ENCODE measurements at regions not wholly inside any gene's neighbourhood (a gene's known extent, or its start where the extent isn't known, plus 50 kb on each side); places are given as distances from the start of the nearest gene placed in this dataset.

DNA sequence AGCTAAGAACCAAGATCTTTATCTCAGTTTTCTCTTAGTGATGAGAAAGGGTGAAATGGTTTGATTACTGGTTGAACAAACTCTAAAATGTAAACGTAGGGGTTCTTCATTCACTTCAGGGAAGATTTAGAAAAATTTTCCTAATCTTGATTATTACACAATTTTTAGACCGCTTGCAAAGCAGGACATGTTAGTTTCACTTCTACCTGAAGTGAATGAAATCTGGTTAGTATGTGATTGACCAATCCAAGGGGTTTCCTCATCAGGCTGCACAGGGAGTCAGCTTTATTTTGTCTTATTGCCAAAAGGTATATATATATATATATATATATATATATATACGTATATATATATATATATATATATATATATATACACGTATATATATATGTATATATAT is 740.4 kb downstream of the TUSC7 start:
- TF ChIP-seq, protein P1, sequence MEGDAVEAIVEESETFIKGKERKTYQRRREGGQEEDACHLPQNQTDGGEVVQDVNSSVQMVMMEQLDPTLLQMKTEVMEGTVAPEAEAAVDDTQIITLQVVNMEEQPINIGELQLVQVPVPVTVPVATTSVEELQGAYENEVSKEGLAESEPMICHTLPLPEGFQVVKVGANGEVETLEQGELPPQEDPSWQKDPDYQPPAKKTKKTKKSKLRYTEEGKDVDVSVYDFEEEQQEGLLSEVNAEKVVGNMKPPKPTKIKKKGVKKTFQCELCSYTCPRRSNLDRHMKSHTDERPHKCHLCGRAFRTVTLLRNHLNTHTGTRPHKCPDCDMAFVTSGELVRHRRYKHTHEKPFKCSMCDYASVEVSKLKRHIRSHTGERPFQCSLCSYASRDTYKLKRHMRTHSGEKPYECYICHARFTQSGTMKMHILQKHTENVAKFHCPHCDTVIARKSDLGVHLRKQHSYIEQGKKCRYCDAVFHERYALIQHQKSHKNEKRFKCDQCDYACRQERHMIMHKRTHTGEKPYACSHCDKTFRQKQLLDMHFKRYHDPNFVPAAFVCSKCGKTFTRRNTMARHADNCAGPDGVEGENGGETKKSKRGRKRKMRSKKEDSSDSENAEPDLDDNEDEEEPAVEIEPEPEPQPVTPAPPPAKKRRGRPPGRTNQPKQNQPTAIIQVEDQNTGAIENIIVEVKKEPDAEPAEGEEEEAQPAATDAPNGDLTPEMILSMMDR (IDR thresholded peaks at IDR 0.05; ENCODE audit: borderline replicate concordance, extremely low read depth, low read length, poor library complexity, severe bottlenecking), result no peak
- TF ChIP-seq EZH2 (IDR thresholded peaks at IDR 0.05; ENCODE audit: borderline replicate concordance, low read depth, low read length, severe bottlenecking), result no peak
